ENCODE measurements at regions not wholly inside any gene's neighbourhood (a gene's known extent, or its start where the extent isn't known, plus 50 kb on each side); places are given as distances from the start of the nearest gene placed in this dataset.

DNA sequence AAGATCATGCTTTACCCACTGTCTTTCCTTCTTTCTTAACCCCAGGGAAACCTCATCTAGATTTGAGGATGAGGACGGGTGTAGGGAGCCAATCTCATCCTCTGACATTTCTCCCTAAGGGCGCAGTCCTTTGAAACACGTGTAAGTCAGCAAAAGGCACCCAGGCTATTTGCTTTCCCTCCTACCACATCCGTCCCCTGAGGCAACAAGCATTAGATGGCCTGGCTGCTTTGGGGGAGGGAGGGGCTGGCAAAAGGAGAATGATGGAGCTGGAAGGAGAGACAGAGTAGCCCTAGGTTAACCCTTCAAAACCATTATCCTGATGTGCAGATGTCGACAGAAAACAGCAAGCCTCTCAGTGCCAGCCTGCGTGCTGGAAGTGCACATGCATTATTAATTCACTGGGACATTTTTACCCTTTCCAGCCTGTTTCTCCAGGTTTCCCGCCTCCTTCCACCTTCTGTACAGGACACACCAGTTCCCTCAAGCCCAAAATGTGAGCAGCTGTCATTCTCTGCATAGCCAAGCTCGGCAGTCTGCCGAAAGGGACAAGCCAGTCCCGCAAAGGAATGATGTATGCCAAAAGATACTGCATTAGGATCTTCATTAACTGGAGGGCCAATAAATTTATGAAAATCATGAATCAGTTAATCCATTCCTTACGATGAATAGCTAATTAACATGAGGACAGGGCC is 547.2 kb downstream of the CD83 start:
- H3K4me1 ChIP-seq (ENCODE audit: control insufficient read depth, low read depth, low read length): peaks cover 9% of the 10 kb centered on the region
- no peaks in the 10 kb centered on the region for H3K36me3 ChIP-seq (ENCODE audit: control insufficient read depth, low read depth, low read length)
- H3K27ac ChIP-seq (ENCODE audit: low read length): no peak overlapping the region
- no peaks in the 10 kb centered on the region for H3K27me3 ChIP-seq (ENCODE audit: control insufficient read depth, insufficient read depth, low read length)
- H3K9me3 ChIP-seq (ENCODE audit: control insufficient read depth, low read depth, low read length): no peaks in the 10 kb centered on the region
- no peak overlapping the region for H3K9ac ChIP-seq (ENCODE audit: low read length)
- H3K4me3 ChIP-seq (ENCODE audit: low read length): no peak overlapping the region

GRCh38 chr6:14665827-14666724 is 548.5 kb downstream of the CD83 start:
- no peak overlapping the region for H3K9ac ChIP-seq (ENCODE audit: low read length)
- H3K27me3 ChIP-seq (ENCODE audit: control insufficient read depth, insufficient read depth, low read length): no peaks in the 10 kb centered on the region
- H3K27ac ChIP-seq (ENCODE audit: low read length): no peak overlapping the region
- H3K9me3 ChIP-seq (ENCODE audit: control insufficient read depth, low read depth, low read length): no peaks in the 10 kb centered on the region
- no peak overlapping the region for H3K4me3 ChIP-seq (ENCODE audit: low read length)
- H3K36me3 ChIP-seq (ENCODE audit: control insufficient read depth, low read depth, low read length): no peaks in the 10 kb centered on the region
- no peaks in the 10 kb centered on the region for H3K4me1 ChIP-seq (ENCODE audit: control insufficient read depth, low read depth, low read length)

DNA sequence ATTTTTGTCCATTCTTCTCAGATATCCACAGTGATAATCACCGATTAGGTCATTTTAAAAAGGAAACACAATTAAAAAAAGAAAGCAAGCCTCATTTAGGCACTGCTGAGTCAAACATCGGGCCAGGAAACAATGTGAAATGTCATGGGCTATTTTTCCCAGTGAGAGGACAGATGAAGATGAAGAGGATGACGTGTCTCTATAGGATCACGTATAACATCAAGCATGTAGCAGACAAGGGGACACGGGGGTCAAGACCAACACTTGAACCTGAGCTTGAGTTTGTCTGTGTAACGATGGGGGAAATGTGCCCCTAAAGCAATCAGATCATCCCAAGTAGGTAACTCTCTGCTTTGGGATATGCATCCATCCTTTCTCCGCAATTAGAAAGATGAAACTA is 553.2 kb downstream of the CD83 start:
- Histone ChIP-seq H3K27me3 (ENCODE audit: control insufficient read depth, insufficient read depth, low read length) (no peaks in the 10 kb centered on the region), H3K9me3 (ENCODE audit: control insufficient read depth, low read depth, low read length) (no peaks in the 10 kb centered on the region), H3K27ac (ENCODE audit: low read length) (no peak overlapping the region), H3K4me1 (ENCODE audit: control insufficient read depth, low read depth, low read length) (no peaks in the 10 kb centered on the region), H3K4me3 (ENCODE audit: low read length) (no peak overlapping the region), H3K36me3 (ENCODE audit: control insufficient read depth, low read depth, low read length) (no peaks in the 10 kb centered on the region), H3K9ac (ENCODE audit: low read length) (no peak overlapping the region)

DNA sequence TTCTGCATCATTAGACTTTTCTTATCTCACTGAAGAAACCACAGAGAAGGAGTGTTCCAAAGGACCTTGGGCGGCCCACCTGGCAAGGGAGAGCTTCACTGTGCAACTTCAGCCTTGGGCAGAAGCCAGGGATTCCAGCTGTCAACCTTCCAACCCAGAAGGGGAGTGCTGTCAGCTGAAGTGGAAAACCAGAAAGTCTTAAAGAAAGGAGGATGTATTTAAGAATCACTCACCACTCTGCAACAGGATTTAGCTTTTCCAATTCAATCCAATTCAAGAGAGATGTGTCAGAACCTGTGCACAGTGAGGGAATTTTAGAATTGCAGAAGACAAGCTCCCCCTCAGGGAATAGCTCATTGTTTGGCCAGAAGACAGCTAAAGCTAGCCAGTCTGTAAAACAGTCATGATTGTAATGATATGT is 553.7 kb downstream of the CD83 start:
- no peak overlapping the region for H3K9ac ChIP-seq (ENCODE audit: low read length)
- H3K4me3 ChIP-seq (ENCODE audit: low read length): no peak overlapping the region
- no peaks in the 10 kb centered on the region for H3K4me1 ChIP-seq (ENCODE audit: control insufficient read depth, low read depth, low read length)
- no peaks in the 10 kb centered on the region for H3K36me3 ChIP-seq (ENCODE audit: control insufficient read depth, low read depth, low read length)
- no peaks in the 10 kb centered on the region for H3K9me3 ChIP-seq (ENCODE audit: control insufficient read depth, low read depth, low read length)
- no peak overlapping the region for H3K27ac ChIP-seq (ENCODE audit: low read length)
- H3K27me3 ChIP-seq (ENCODE audit: control insufficient read depth, insufficient read depth, low read length): no peaks in the 10 kb centered on the region

DNA sequence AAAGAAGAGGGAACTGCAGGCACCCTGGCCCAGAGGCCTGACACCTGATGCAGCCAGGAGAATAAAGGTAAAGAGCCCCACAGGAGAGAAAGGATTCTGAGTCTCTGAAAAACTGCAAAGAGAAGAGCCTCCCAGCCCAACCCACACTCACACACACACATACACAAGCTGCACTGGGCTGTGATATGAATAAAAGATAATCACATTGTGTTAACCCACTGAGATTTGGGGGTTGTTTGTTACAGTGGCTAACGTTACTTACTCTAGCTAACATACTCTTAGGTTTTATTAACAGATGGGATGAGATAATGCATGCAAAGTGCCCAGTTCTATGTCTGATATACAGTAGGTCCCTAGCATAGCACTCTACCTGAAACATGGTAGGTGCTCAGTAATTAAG is 554.4 kb downstream of the CD83 start:
- H3K27me3 ChIP-seq (ENCODE audit: control insufficient read depth, insufficient read depth, low read length): no peaks in the 10 kb centered on the region
- H3K9me3 ChIP-seq (ENCODE audit: control insufficient read depth, low read depth, low read length): no peaks in the 10 kb centered on the region
- H3K4me1 ChIP-seq (ENCODE audit: control insufficient read depth, low read depth, low read length): no peaks in the 10 kb centered on the region
- H3K9ac ChIP-seq (ENCODE audit: low read length): no peak overlapping the region
- no peak overlapping the region for H3K4me3 ChIP-seq (ENCODE audit: low read length)
- no peak overlapping the region for H3K27ac ChIP-seq (ENCODE audit: low read length)
- no peaks in the 10 kb centered on the region for H3K36me3 ChIP-seq (ENCODE audit: control insufficient read depth, low read depth, low read length)

GRCh38 chr6:14673201-14673600 is 555.6 kb downstream of the CD83 start:
- H3K27me3 ChIP-seq (ENCODE audit: control insufficient read depth, insufficient read depth, low read length): no peaks in the 10 kb centered on the region
- H3K9me3 ChIP-seq (ENCODE audit: control insufficient read depth, low read depth, low read length): no peaks in the 10 kb centered on the region
- no peaks in the 10 kb centered on the region for H3K36me3 ChIP-seq (ENCODE audit: control insufficient read depth, low read depth, low read length)
- no peak overlapping the region for H3K4me3 ChIP-seq (ENCODE audit: low read length)
- no peak overlapping the region for H3K9ac ChIP-seq (ENCODE audit: low read length)
- no peak overlapping the region for H3K27ac ChIP-seq (ENCODE audit: low read length)
- H3K4me1 ChIP-seq (ENCODE audit: control insufficient read depth, low read depth, low read length): peaks cover 8% of the 10 kb centered on the region

- H3K27me3 ChIP-seq (ENCODE audit: control insufficient read depth, insufficient read depth, low read length): no peaks in the 10 kb centered on the region
- no peaks in the 10 kb centered on the region for H3K36me3 ChIP-seq (ENCODE audit: control insufficient read depth, low read depth, low read length)
- H3K27ac ChIP-seq (ENCODE audit: low read length): no peak overlapping the region
- H3K9ac ChIP-seq (ENCODE audit: low read length): no peak overlapping the region
- H3K4me3 ChIP-seq (ENCODE audit: low read length): no peak overlapping the region
- H3K4me1 ChIP-seq (ENCODE audit: control insufficient read depth, low read depth, low read length): peaks cover 8% of the 10 kb centered on the region
- H3K9me3 ChIP-seq (ENCODE audit: control insufficient read depth, low read depth, low read length): no peaks in the 10 kb centered on the region
Measured at GRCh38 chr6:14674458-14674857, 556.9 kb downstream of the CD83 start.

DNA sequence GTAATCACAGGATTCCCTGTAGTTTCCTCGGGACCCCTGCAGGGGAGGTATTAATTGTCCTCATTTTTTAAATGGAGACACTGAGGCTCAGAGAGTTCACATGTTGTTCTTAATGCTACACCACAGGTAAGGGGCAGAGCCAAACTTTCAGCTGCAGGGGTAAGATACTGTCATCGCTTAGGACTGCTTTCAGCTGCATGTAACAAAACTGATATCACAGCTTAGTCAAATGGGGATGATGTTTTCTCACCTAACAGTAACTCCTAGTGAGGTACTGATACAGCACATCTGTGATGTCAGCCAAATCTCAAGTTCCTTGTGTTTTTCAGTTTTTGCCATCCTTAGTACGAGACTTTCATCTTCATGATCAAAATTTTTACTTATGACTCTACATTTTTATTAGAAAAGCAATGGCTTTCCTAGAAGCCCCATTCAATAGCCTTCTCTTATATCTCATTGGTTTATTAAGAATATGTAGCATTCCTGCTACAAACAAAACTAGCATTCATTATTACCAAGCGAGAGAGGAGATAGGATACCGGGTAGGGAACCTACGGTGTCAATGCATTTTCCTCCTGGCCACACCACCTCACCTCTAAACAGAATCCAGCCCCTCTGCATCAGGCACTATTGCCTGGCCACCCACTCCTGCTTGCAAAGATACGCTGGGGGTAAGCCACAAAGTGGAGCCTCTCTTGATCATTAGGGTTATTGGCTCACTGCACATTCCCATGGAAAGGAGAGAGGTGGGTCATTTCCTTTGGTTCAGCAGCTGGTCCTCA is 557.5 kb downstream of the CD83 start:
- Histone ChIP-seq H3K27ac (ENCODE audit: low read length) (no peak overlapping the region), H3K9ac (ENCODE audit: low read length) (no peak overlapping the region), H3K9me3 (ENCODE audit: control insufficient read depth, low read depth, low read length) (no peaks in the 10 kb centered on the region), H3K4me1 (ENCODE audit: control insufficient read depth, low read depth, low read length) (peaks cover 8% of the 10 kb centered on the region), H3K36me3 (ENCODE audit: control insufficient read depth, low read depth, low read length) (no peaks in the 10 kb centered on the region), H3K4me3 (ENCODE audit: low read length) (no peak overlapping the region), H3K27me3 (ENCODE audit: control insufficient read depth, insufficient read depth, low read length) (no peaks in the 10 kb centered on the region)

DNA sequence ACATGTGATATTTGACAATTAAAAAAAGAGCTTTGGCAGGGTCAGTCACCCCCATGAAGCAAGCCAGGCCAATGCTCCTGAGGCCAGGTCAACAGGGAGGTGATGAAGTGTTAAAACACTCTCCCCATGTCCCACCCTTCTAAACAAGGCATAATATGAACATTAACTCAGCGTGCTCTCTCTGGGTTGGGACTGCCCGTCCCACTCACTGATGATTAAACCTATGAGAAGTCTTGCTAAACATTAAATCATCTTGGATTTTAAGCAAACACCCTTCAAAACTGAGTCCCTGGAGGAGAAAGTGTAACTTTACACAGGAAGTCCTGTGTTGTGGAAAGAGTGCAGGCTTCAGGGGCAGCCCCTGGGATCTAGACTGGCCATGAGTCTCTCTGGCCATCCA is 558.5 kb downstream of the CD83 start:
- no peak overlapping the region for H3K27ac ChIP-seq (ENCODE audit: low read length)

GRCh38 chr6:14676977-14677781 is 559.6 kb downstream of the CD83 start:
- Histone ChIP-seq H3K36me3 (ENCODE audit: control insufficient read depth, low read depth, low read length) (no peaks in the 10 kb centered on the region), H3K27ac (ENCODE audit: low read length) (no peak overlapping the region), H3K4me1 (ENCODE audit: control insufficient read depth, low read depth, low read length) (peaks cover 8% of the 10 kb centered on the region), H3K9me3 (ENCODE audit: control insufficient read depth, low read depth, low read length) (no peaks in the 10 kb centered on the region), H3K4me3 (ENCODE audit: low read length) (no peak overlapping the region), H3K27me3 (ENCODE audit: control insufficient read depth, insufficient read depth, low read length) (no peaks in the 10 kb centered on the region), H3K9ac (ENCODE audit: low read length) (no peak overlapping the region)

More for the DNA sequence above, 558.5 kb downstream of the CD83 start:
- Histone ChIP-seq H3K4me1 (ENCODE audit: control insufficient read depth, low read depth, low read length) (peaks cover 8% of the 10 kb centered on the region), H3K4me3 (ENCODE audit: low read length) (no peak overlapping the region), H3K27me3 (ENCODE audit: control insufficient read depth, insufficient read depth, low read length) (no peaks in the 10 kb centered on the region), H3K36me3 (ENCODE audit: control insufficient read depth, low read depth, low read length) (no peaks in the 10 kb centered on the region), H3K9me3 (ENCODE audit: control insufficient read depth, low read depth, low read length) (no peaks in the 10 kb centered on the region), H3K9ac (ENCODE audit: low read length) (no peak overlapping the region)

Measured in iPS-18a (cell line).